ENCODE measurements at regions not wholly inside any gene's neighbourhood (a gene's known extent, or its start where the extent isn't known, plus 50 kb on each side); places are given as distances from the start of the nearest gene placed in this dataset.

DNA sequence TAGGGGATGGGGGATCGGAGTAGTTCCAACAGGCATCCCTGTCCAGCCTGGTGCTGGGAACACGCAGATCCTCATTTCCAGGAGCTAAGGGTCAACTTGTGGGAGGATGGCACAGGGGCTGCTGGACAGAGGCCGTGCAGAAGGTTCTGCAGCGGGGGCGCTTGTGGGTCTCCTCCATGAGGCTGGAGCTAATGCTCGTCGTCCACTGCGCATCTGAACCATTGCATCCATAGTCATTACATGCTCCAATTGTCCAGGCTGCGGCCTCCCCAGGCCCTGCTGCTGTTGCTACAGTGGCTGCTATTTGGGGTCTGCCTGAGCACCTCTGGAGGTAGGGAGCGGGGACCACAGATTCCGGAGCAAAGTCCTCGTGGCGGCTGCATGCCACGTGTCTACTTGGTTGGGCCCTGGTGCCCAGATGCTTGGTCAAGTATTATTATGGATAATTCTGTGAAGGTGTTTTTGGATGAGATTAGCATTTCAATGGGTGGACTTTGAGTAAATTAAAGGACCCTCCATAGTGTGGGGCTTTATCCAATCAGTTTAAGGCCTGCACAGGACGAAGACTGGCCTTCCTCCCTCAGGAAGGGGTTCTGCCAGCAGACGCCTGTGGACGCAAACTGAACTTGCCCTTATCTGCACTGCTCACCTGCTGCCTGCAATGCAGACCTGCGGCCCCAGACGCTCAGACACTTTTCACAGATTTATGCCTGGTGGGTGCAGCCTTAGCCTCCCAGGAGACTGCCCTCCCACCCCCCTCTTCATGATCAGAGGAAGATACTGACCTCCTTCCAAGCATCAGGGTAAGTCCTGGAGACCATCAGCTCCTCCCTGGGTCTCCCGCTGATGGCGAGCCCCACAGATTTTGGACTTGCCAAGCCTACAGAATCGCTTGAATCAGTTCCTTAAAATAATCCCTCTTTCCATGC lies 127.5 kb upstream of the IRX4 start:
- no peaks in the 10 kb centered on the region for H3K36me3 ChIP-seq (replicated peaks; ENCODE audit: insufficient read depth, low read length)
- H3K4me2 ChIP-seq (ENCODE audit: low read depth, low read length), result no peak overlapping the region
- H3K9me2 ChIP-seq (replicated peaks; ENCODE audit: insufficient read depth, low read length), result no peaks in the 10 kb centered on the region
- no peaks in the 10 kb centered on the region for H3F3A ChIP-seq (ENCODE audit: insufficient read depth, low read length)
- no peak overlapping the region for H3K27ac ChIP-seq (ENCODE audit: low read length)
- H3K4me1 ChIP-seq (ENCODE audit: low read length), result no peaks in the 10 kb centered on the region
- H3K27me3 ChIP-seq (replicated peaks; ENCODE audit: insufficient read depth, low read length), result no peaks in the 10 kb centered on the region; the same call in 1 of the 2 replicates
- no peaks in the 10 kb centered on the region for H4K20me1 ChIP-seq (ENCODE audit: insufficient read depth, low read length)
- no peak for TF ChIP-seq EZH2 (optimal IDR thresholded peaks at IDR 0.05; ENCODE audit: low read depth, low read length)
- H3K9me3 ChIP-seq (replicated peaks; ENCODE audit: insufficient read depth, low read length), result no peaks in the 10 kb centered on the region
- no peak overlapping the region for H3K9ac ChIP-seq (ENCODE audit: low read length)
- no peak overlapping the region for H2AFZ ChIP-seq (ENCODE audit: low read length)
- no peak overlapping the region for H3K4me3 ChIP-seq (ENCODE audit: low read length)
- H3K79me2 ChIP-seq (ENCODE audit: low read length), result no peaks in the 10 kb centered on the region
- no peak for DNase-seq

GRCh38 chr5:2008851-2009629 lies 126.3 kb upstream of the IRX4 start:
- no peak for DNase-seq
- Histone ChIP-seq H4K20me1 (ENCODE audit: insufficient read depth, low read length) (no peaks in the 10 kb centered on the region), H3K9ac (ENCODE audit: low read length) (no peak overlapping the region), H3K79me2 (ENCODE audit: low read length) (no peaks in the 10 kb centered on the region), H3K9me2 (replicated peaks; ENCODE audit: insufficient read depth, low read length) (no peaks in the 10 kb centered on the region), H3F3A (ENCODE audit: insufficient read depth, low read length) (no peaks in the 10 kb centered on the region), H3K27me3 (replicated peaks; ENCODE audit: insufficient read depth, low read length) (no peaks in the 10 kb centered on the region; the same call in 1 of the 2 replicates), H3K4me2 (ENCODE audit: low read depth, low read length) (no peak overlapping the region), H3K27ac (ENCODE audit: low read length) (no peak overlapping the region), H2AFZ (ENCODE audit: low read length) (no peak overlapping the region), H3K4me1 (ENCODE audit: low read length) (no peaks in the 10 kb centered on the region), H3K9me3 (replicated peaks; ENCODE audit: insufficient read depth, low read length) (no peaks in the 10 kb centered on the region), H3K4me3 (ENCODE audit: low read length) (no peak overlapping the region), H3K36me3 (replicated peaks; ENCODE audit: insufficient read depth, low read length) (no peaks in the 10 kb centered on the region)
- no peak for TF ChIP-seq EZH2phosphoT487 (IDR thresholded peaks at IDR 0.05; ENCODE audit: low read length)
- TF ChIP-seq, protein P1, sequence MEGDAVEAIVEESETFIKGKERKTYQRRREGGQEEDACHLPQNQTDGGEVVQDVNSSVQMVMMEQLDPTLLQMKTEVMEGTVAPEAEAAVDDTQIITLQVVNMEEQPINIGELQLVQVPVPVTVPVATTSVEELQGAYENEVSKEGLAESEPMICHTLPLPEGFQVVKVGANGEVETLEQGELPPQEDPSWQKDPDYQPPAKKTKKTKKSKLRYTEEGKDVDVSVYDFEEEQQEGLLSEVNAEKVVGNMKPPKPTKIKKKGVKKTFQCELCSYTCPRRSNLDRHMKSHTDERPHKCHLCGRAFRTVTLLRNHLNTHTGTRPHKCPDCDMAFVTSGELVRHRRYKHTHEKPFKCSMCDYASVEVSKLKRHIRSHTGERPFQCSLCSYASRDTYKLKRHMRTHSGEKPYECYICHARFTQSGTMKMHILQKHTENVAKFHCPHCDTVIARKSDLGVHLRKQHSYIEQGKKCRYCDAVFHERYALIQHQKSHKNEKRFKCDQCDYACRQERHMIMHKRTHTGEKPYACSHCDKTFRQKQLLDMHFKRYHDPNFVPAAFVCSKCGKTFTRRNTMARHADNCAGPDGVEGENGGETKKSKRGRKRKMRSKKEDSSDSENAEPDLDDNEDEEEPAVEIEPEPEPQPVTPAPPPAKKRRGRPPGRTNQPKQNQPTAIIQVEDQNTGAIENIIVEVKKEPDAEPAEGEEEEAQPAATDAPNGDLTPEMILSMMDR (IDR thresholded peaks at IDR 0.05; ENCODE audit: low read length), result no peak
- no peak for TF ChIP-seq EZH2 (optimal IDR thresholded peaks at IDR 0.05; ENCODE audit: low read depth, low read length)

DNA sequence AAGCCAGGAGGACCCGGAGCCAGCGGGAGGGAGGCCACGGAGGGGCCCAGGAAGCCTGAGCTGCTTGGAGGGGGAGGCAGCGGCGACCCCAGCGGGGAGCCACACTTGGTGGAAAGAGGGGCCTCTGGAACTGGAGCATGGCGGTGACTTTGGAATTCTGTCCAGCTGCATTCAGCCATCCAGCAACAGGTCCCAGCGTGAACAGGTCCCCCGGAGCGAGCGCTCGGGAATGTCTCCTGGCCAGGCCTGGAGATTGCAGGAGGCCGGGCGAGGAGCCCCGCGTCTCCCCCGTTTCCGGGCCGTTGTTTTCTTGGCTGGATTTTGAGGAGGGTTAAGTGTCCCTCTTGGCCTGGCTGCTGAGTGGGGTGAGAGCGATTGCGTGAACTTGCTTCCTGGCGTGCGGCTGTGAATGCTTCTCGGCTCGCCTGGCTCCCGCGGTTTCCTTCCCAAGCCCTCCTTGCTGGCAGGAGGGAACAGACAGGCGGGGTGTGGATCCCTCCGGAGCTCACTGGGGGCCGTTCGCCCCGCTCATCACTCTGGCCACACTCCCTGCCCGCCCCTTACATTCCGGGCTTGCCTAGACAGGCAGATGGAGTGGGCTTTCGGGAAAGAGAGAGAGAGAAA lies 125.3 kb upstream of the IRX4 start:
- Histone ChIP-seq H4K20me1 (ENCODE audit: insufficient read depth, low read length) (no peaks in the 10 kb centered on the region), H3K9me2 (replicated peaks; ENCODE audit: insufficient read depth, low read length) (no peaks in the 10 kb centered on the region), H3K9me3 (replicated peaks; ENCODE audit: insufficient read depth, low read length) (no peaks in the 10 kb centered on the region), H3K4me3 (ENCODE audit: low read length) (no peak overlapping the region), H3K36me3 (replicated peaks; ENCODE audit: insufficient read depth, low read length) (no peaks in the 10 kb centered on the region), H2AFZ (ENCODE audit: low read length) (no peak overlapping the region), H3K27ac (ENCODE audit: low read length) (no peak overlapping the region), H3K27me3 (replicated peaks; ENCODE audit: insufficient read depth, low read length) (no peaks in the 10 kb centered on the region; the same call in 1 of the 2 replicates), H3K4me1 (ENCODE audit: low read length) (no peaks in the 10 kb centered on the region), H3K9ac (ENCODE audit: low read length) (no peak overlapping the region), H3K79me2 (ENCODE audit: low read length) (no peaks in the 10 kb centered on the region), H3K4me2 (ENCODE audit: low read depth, low read length) (no peak overlapping the region), H3F3A (ENCODE audit: insufficient read depth, low read length) (no peaks in the 10 kb centered on the region)
- DNase-seq, result no peak
- TF ChIP-seq EZH2 (optimal IDR thresholded peaks at IDR 0.05; ENCODE audit: low read depth, low read length) (no peak), EZH2phosphoT487 (IDR thresholded peaks at IDR 0.05; ENCODE audit: low read length) (no peak)
- TF ChIP-seq, protein P1 (IDR thresholded peaks at IDR 0.05; ENCODE audit: low read length), result no peak
